Neural progenitor cell (in vitro differentiated cells): ENCODE measurements at regions not wholly inside any gene's neighbourhood (a gene's known extent, or its start where the extent isn't known, plus 50 kb on each side); places are given as distances from the start of the nearest gene placed in this dataset.

Source experiments
- EZH2 ChIP-seq: fragments of 200-600 bp; sonication (generic); IDR thresholded peaks from 2 replicates; pipeline ENCODE4 v1.6.1; 2017; ENCODE audit warnings: antibody characterized with exemption, mild to moderate bottlenecking, moderate library complexity
- TF ChIP-seq, protein P1 (sequence below): fragments of 200-600 bp; sonication (generic); IDR thresholded peaks from 2 replicates; pipeline ENCODE4 v1.5.1; 2017; ENCODE audit warnings: antibody characterized with exemption, mild to moderate bottlenecking

DNA sequence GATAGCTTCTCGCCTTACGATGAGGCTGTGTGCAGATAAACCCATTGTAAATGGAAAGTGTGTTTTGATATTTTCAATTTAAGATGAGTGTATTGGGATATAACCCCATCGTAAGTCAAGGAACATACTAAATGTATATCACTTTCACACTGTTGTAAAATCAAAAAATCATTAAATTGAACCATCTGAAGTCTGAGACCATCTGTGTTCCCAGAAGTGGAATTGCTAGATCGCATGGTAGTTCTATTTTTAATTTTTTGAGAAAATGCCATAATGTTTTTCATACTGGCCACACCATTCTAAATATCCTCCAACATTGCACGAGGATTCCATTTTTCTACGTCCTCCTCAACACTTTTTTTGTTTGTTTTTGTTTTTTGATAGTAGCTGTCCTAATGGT lies 209.1 kb upstream of the MTPN start:
- TF ChIP-seq, protein P1, sequence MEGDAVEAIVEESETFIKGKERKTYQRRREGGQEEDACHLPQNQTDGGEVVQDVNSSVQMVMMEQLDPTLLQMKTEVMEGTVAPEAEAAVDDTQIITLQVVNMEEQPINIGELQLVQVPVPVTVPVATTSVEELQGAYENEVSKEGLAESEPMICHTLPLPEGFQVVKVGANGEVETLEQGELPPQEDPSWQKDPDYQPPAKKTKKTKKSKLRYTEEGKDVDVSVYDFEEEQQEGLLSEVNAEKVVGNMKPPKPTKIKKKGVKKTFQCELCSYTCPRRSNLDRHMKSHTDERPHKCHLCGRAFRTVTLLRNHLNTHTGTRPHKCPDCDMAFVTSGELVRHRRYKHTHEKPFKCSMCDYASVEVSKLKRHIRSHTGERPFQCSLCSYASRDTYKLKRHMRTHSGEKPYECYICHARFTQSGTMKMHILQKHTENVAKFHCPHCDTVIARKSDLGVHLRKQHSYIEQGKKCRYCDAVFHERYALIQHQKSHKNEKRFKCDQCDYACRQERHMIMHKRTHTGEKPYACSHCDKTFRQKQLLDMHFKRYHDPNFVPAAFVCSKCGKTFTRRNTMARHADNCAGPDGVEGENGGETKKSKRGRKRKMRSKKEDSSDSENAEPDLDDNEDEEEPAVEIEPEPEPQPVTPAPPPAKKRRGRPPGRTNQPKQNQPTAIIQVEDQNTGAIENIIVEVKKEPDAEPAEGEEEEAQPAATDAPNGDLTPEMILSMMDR, result no peak
- no peak for TF ChIP-seq EZH2
